Frontal cortex (tissue), 3 donors: ENCODE measurements at regions not wholly inside any gene's neighbourhood (a gene's known extent, or its start where the extent isn't known, plus 50 kb on each side); places are given as distances from the start of the nearest gene placed in this dataset.

Source experiments
- DNase-seq, 2 donors: peaks; one replicate each; pipeline ENCODE4 v3.0.0; 2012; ENCODE audit warnings: low spot score in 2 of 2
- FAIRE-seq: peaks from 2 replicates; lab custom pipeline; 2012; peaks lifted over from hg19 to GRCh38; lab: Jason Lieb, UNC
- donor health status: control.
- donor health status: control.
- donor health status: control.

GRCh38 chr20:60389441-60389840 is 431.2 kb downstream of the CDH26 start:
- no peak for DNase-seq
- no peak for FAIRE-seq

GRCh38 chr20:60389882-60390281 is 431.7 kb downstream of the CDH26 start:
- no peak for FAIRE-seq
- no peak for DNase-seq

- no peak for FAIRE-seq
- no peak for DNase-seq
These were observed 437.8 kb downstream of the CDH26 start for GRCh38 chr20:60395991-60396390.

GRCh38 chr20:60400567-60400966 is 442.3 kb downstream of the CDH26 start:
- no peak for DNase-seq
- FAIRE-seq, result no peak

GRCh38 chr20:60402189-60403058 is 444.2 kb downstream of the CDH26 start:
- DNase-seq (no peak), FAIRE-seq (no peak)

- DNase-seq (no peak), FAIRE-seq (no peak)
These were observed 445.0 kb downstream of the CDH26 start for GRCh38 chr20:60403105-60403741.

GRCh38 chr20:60407011-60407771 is 449.0 kb downstream of the CDH26 start:
- DNase-seq (no peak), FAIRE-seq (no peak)

GRCh38 chr20:60407938-60408337 is 449.7 kb downstream of the CDH26 start:
- DNase-seq, result no peak
- FAIRE-seq, result no peak

- FAIRE-seq, result no peak
- no peak for DNase-seq
These were observed 450.2 kb downstream of the CDH26 start for GRCh38 chr20:60408435-60408834.

- DNase-seq, result no peak
- FAIRE-seq, result no peak
These were observed 452.5 kb downstream of the CDH26 start for GRCh38 chr20:60410618-60411264.

GRCh38 chr20:60411813-60412212 is 453.6 kb downstream of the CDH26 start:
- no peak for DNase-seq
- no peak for FAIRE-seq

- no peak for DNase-seq
These were observed 462.5 kb downstream of the CDH26 start for GRCh38 chr20:60420676-60421229.

GRCh38 chr20:60422848-60423247 is 464.6 kb downstream of the CDH26 start:
- DNase-seq (no peak), FAIRE-seq (no peak)

More at GRCh38 chr20:60420676-60421229, 462.5 kb downstream of the CDH26 start:
- FAIRE-seq, result no peak

GRCh38 chr20:60424267-60424902 is 466.2 kb downstream of the CDH26 start:
- peak in 1 of 2 donors; percentile 13 for DNase-seq
- FAIRE-seq, result no peak

- DNase-seq (no peak), FAIRE-seq (no peak)
These were observed 469.3 kb downstream of the CDH26 start for GRCh38 chr20:60427516-60427915.

- DNase-seq (no peak), FAIRE-seq (no peak)
These were observed 470.4 kb downstream of the CDH26 start for GRCh38 chr20:60428651-60429050.

GRCh38 chr20:60430516-60431001 is 472.3 kb downstream of the CDH26 start:
- no peak for FAIRE-seq
- DNase-seq, result no peak

GRCh38 chr20:60431349-60431748 is 473.1 kb downstream of the CDH26 start:
- no peak for DNase-seq
- FAIRE-seq, result no peak

GRCh38 chr20:60437418-60437817 is 479.2 kb downstream of the CDH26 start:
- DNase-seq, result no peak

More at GRCh38 chr20:60437418-60437817, 479.2 kb downstream of the CDH26 start:
- FAIRE-seq, result no peak
